NOMO-1 treated with DMSO at 0.1 percent for 48 hours (cell line): ENCODE measurements at regions not wholly inside any gene's neighbourhood (a gene's known extent, or its start where the extent isn't known, plus 50 kb on each side); places are given as distances from the start of the nearest gene placed in this dataset.
"Not testable (repeated sequence)": the region's sequence is repeated elsewhere in the genome, so short reads cannot be mapped to it uniquely, and the experiment has no call there.

Experiments
- DNase-seq: peaks from one replicate; lab custom pipeline; 2025; ENCODE audit not compliant: unreplicated experiment; lab: John Stamatoyannopoulos, UW

GRCh38 chr19:29154163-29154562 is 58.8 kb downstream of the UQCRFS1 start:
- DNase-seq = no peak

- no peak for DNase-seq
Observed at GRCh38 chr19:29145756-29146155, 67.2 kb downstream of the UQCRFS1 start.

- no peak for DNase-seq
Observed at GRCh38 chr19:29143183-29143582, 69.8 kb downstream of the UQCRFS1 start.

GRCh38 chr19:29139227-29139626 is 73.7 kb downstream of the UQCRFS1 start:
- no peak for DNase-seq

- not testable (repeated sequence) for DNase-seq
Observed at GRCh38 chr19:29138206-29138605, 74.7 kb downstream of the UQCRFS1 start.

GRCh38 chr19:29131456-29131855 is 81.5 kb downstream of the UQCRFS1 start:
- no peak for DNase-seq

GRCh38 chr19:29129148-29129547 is 83.8 kb downstream of the UQCRFS1 start:
- DNase-seq = no peak

- no peak for DNase-seq
Observed at GRCh38 chr19:29128203-29128602, 84.7 kb downstream of the UQCRFS1 start.

- DNase-seq = no peak
Observed at GRCh38 chr19:29122185-29122584, 90.8 kb downstream of the UQCRFS1 start.

GRCh38 chr19:29121684-29122083 is 91.3 kb downstream of the UQCRFS1 start:
- no peak for DNase-seq

- DNase-seq = no peak
Observed at GRCh38 chr19:29120466-29120865, 92.5 kb downstream of the UQCRFS1 start.

GRCh38 chr19:29119590-29119989 is 93.4 kb downstream of the UQCRFS1 start:
- no peak for DNase-seq

GRCh38 chr19:29118389-29118788 is 94.6 kb downstream of the UQCRFS1 start:
- DNase-seq = no peak

GRCh38 chr19:29117926-29118325 is 95.0 kb downstream of the UQCRFS1 start:
- no peak for DNase-seq

GRCh38 chr19:29115181-29115580 is 97.8 kb downstream of the UQCRFS1 start:
- no peak for DNase-seq

- no peak for DNase-seq
Observed at GRCh38 chr19:29113838-29114237, 99.1 kb downstream of the UQCRFS1 start.

- DNase-seq = no peak
Observed at GRCh38 chr19:29111576-29111975, 101.4 kb downstream of the UQCRFS1 start.

- DNase-seq = no peak
Observed at GRCh38 chr19:29107831-29108230, 105.1 kb downstream of the UQCRFS1 start.

- no peak for DNase-seq
Observed at GRCh38 chr19:29106346-29106885, 106.5 kb downstream of the UQCRFS1 start.

GRCh38 chr19:29105629-29106292 is 107.2 kb downstream of the UQCRFS1 start:
- no peak for DNase-seq

- no peak for DNase-seq
Observed at GRCh38 chr19:29104605-29105241, 108.2 kb downstream of the UQCRFS1 start.

- no peak for DNase-seq
Observed at GRCh38 chr19:29098863-29099481, 114.0 kb downstream of the UQCRFS1 start.
